GM19324 (cell line): ENCODE measurements at regions not wholly inside any gene's neighbourhood (a gene's known extent, or its start where the extent isn't known, plus 50 kb on each side); places are given as distances from the start of the nearest gene placed in this dataset.
"Not testable (repeated sequence)": the region's sequence is repeated elsewhere in the genome, so short reads cannot be mapped to it uniquely, and the experiment has no call there.

ENCODE experiments used
- ATAC-seq: cut with Tn5 transposase; IDR thresholded peaks from one replicate; pipeline ENCODE4 v1.9.1; 2021; ENCODE audit warnings: mild to moderate bottlenecking, moderate library complexity; ENCODE audit not compliant: unreplicated experiment, low FRiP score

GRCh38 chr21:17128132-17128531 lies 384.7 kb upstream of the CXADR start:
- no peak for ATAC-seq

- not testable (repeated sequence) for ATAC-seq
These were observed 373.7 kb upstream of the CXADR start for GRCh38 chr21:17139159-17139558.

- ATAC-seq: no peak
These were observed 373.1 kb upstream of the CXADR start for GRCh38 chr21:17139696-17140095.

GRCh38 chr21:17146426-17146825 lies 366.4 kb upstream of the CXADR start:
- no peak for ATAC-seq

GRCh38 chr21:17159697-17160096 lies 353.1 kb upstream of the CXADR start:
- ATAC-seq: no peak

GRCh38 chr21:17185674-17186073 lies 327.2 kb upstream of the CXADR start:
- ATAC-seq: no peak

GRCh38 chr21:17189963-17190362 lies 322.9 kb upstream of the CXADR start:
- ATAC-seq: no peak

- ATAC-seq: no peak
These were observed 321.4 kb upstream of the CXADR start for GRCh38 chr21:17191346-17191993.

- no peak for ATAC-seq
These were observed 317.5 kb upstream of the CXADR start for GRCh38 chr21:17195351-17195750.

- ATAC-seq: no peak
These were observed 316.9 kb upstream of the CXADR start for GRCh38 chr21:17195976-17196375.

GRCh38 chr21:17196623-17197022 lies 316.2 kb upstream of the CXADR start:
- no peak for ATAC-seq

GRCh38 chr21:17197996-17198395 lies 314.8 kb upstream of the CXADR start:
- ATAC-seq: no peak

GRCh38 chr21:17200250-17200649 lies 312.6 kb upstream of the CXADR start:
- no peak for ATAC-seq

- no peak for ATAC-seq
These were observed 311.0 kb upstream of the CXADR start for GRCh38 chr21:17201741-17202260.

- ATAC-seq: no peak
These were observed 298.0 kb upstream of the CXADR start for GRCh38 chr21:17214801-17215200.

GRCh38 chr21:17219050-17219449 lies 293.8 kb upstream of the CXADR start:
- not testable (repeated sequence) for ATAC-seq

- no peak for ATAC-seq
These were observed 281.7 kb upstream of the CXADR start for GRCh38 chr21:17231124-17231523.

GRCh38 chr21:17231771-17232170 lies 281.1 kb upstream of the CXADR start:
- no peak for ATAC-seq

- ATAC-seq: no peak
These were observed 274.4 kb upstream of the CXADR start for GRCh38 chr21:17238468-17238867.

- ATAC-seq: no peak
These were observed 262.0 kb upstream of the CXADR start for GRCh38 chr21:17250778-17251241.

GRCh38 chr21:17257784-17258183 lies 255.1 kb upstream of the CXADR start:
- no peak for ATAC-seq

- no peak for ATAC-seq
These were observed 248.7 kb upstream of the CXADR start for GRCh38 chr21:17264182-17264581.
